ENCODE measurements at regions not wholly inside any gene's neighbourhood (a gene's known extent, or its start where the extent isn't known, plus 50 kb on each side); places are given as distances from the start of the nearest gene placed in this dataset.

DNA sequence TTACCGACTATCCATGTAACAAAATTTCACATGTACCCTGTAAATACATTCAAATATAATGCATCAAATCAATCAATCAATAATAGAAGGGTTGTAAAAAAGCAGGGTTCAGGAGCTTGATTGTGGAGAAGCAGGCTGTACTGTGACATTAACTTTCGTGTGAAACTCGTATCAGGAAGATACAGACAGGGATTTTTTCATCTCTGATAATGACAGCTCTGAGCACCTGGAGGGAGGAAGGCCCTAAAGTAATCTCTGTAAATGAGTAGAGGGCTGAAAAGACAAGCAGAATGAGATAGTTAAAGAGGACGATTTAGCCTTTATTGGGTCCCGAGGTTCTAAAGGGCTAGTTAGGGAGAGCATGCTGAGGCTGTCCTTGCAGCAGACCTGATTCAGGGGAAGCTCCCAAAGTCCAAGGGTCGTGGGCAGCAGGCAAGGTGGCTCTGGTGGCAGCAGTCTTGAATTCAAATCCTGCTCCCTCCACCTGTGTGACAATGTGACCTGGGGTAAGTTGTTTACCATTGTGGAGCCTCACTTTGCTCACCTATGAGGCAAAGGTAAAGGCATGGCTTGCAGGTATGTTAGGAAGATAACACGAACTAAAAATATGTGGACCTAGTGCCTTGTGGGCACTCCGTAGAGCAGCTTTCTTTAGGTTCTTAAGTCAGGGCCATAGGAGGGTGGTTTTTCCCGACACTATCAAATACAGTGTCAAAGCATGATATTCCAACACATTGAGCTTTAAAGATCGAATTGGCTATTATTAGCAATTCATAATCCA, 219.4 kb upstream of the MYLIP start:
- TF ChIP-seq, protein P1, sequence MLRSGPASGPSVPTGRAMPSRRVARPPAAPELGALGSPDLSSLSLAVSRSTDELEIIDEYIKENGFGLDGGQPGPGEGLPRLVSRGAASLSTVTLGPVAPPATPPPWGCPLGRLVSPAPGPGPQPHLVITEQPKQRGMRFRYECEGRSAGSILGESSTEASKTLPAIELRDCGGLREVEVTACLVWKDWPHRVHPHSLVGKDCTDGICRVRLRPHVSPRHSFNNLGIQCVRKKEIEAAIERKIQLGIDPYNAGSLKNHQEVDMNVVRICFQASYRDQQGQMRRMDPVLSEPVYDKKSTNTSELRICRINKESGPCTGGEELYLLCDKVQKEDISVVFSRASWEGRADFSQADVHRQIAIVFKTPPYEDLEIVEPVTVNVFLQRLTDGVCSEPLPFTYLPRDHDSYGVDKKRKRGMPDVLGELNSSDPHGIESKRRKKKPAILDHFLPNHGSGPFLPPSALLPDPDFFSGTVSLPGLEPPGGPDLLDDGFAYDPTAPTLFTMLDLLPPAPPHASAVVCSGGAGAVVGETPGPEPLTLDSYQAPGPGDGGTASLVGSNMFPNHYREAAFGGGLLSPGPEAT (IDR thresholded peaks at IDR 0.05; ENCODE audit: low read depth): no peak
- TF ChIP-seq, protein P2, sequence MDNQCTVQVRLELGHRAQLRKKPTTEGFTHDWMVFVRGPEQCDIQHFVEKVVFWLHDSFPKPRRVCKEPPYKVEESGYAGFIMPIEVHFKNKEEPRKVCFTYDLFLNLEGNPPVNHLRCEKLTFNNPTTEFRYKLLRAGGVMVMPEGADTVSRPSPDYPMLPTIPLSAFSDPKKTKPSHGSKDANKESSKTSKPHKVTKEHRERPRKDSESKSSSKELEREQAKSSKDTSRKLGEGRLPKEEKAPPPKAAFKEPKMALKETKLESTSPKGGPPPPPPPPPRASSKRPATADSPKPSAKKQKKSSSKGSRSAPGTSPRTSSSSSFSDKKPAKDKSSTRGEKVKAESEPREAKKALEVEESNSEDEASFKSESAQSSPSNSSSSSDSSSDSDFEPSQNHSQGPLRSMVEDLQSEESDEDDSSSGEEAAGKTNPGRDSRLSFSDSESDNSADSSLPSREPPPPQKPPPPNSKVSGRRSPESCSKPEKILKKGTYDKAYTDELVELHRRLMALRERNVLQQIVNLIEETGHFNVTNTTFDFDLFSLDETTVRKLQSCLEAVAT (IDR thresholded peaks at IDR 0.05): 0 out of 2 replicates have a peak, but pooled peaks have one; percentile 5
- H3K9me3 ChIP-seq (replicated peaks; ENCODE audit: control insufficient read depth, insufficient read depth, low read length): no peaks in the 10 kb centered on the region
- H3K27ac ChIP-seq (ENCODE audit: control insufficient read depth, insufficient read depth): no peak overlapping the region
- 88% methylated on average over 10 of the region's 10 CpGs for WGBS (ENCODE audit: insufficient coverage, insufficient replicate concordance, low lambda C conversion rate, missing lambda C conversion rate)
- intact Hi-C loops (cut with micrococcal nuclease; ENCODE audit: unreplicated experiment) (no loop called here), in situ Hi-C loops (cut with MboI) (no loop called here)
- no peak overlapping the region for H3K9ac ChIP-seq (ENCODE audit: control insufficient read depth, insufficient read depth, low read length)
- FAIRE-seq (no peak), DNase-seq (ENCODE audit: low read depth, low spot score) (no peak), ATAC-seq (no peak)
- no TSS peak for BruUV-seq (replicated peaks)
- H3K4me1 ChIP-seq (ENCODE audit: control insufficient read depth, insufficient read depth, low read length): peaks cover 44% of the 10 kb centered on the region
- SMC1A ChIA-PET (ENCODE audit: uncharacterized antibody, unreplicated experiment): interaction anchor here (0.8 to 12.8 kb wide), 10 partner anchors 8 to 227 kb away, joined by 3 to 184 read pairs (median 4); partner anchors contain the start of gene MYLIP
- no peak overlapping the region for H3K4me3 ChIP-seq
- no peaks in the 10 kb centered on the region for H3K27me3 ChIP-seq (replicated peaks in 1 of 2; ENCODE audit: control insufficient read depth in 2 of 2, insufficient read depth in 2 of 2, low read length in 1 of 2)
- no peak overlapping the region; the same call in 1 of the 2 replicates for H2AFZ ChIP-seq (ENCODE audit: control insufficient read depth, low read depth, low read length)
- no peaks in the 10 kb centered on the region for H3K36me3 ChIP-seq (ENCODE audit: control insufficient read depth in 2 of 2, insufficient read depth in 2 of 2, low read length in 1 of 2)
- H4K20me1 ChIP-seq (ENCODE audit: control insufficient read depth, insufficient read depth): no peaks in the 10 kb centered on the region
- H3K4me2 ChIP-seq (ENCODE audit: control insufficient read depth, insufficient read depth): no peak overlapping the region
- CTCF ChIA-PET: interaction anchor here (1.0 to 4.2 kb wide), 5 partner anchors 8 to 273 kb away, joined by 3 to 17 read pairs (median 3); no protein-coding TSS in a partner anchor
- H3K79me2 ChIP-seq (ENCODE audit: control insufficient read depth, insufficient read depth, low read length): no peaks in the 10 kb centered on the region
- RAD21 ChIA-PET (ENCODE audit: unreplicated experiment): interaction anchor here (1.1 to 11.6 kb wide), 4 partner anchors 8 to 218 kb away, joined by 4 to 220 read pairs (median 32); partner anchors contain the start of gene MYLIP
- POLR2A ChIA-PET: no interaction called here

All from GM12878 (cell line).